Activated CD4-positive, alpha-beta T cell treated with anti-CD3 and anti-CD28 coated beads for 24 hours (primary cell): ENCODE measurements at regions not wholly inside any gene's neighbourhood (a gene's known extent, or its start where the extent isn't known, plus 50 kb on each side); places are given as distances from the start of the nearest gene placed in this dataset.

Experiments used
- DNase-seq, 2 donors: peaks; one replicate each; pipeline ENCODE4 v3.0.0-alpha.2; 2020; ENCODE audit warnings: low read depth in 2 of 2

GRCh38 chr18:40957533-40958070 lies 997.4 kb upstream of the PIK3C3 start:
- no peak for DNase-seq

- no peak for DNase-seq
Observed at GRCh38 chr18:40956213-40956612, 998.8 kb upstream of the PIK3C3 start.

- DNase-seq: no peak
Observed at GRCh38 chr18:40955351-40955750, 999.7 kb upstream of the PIK3C3 start.

- no peak for DNase-seq
Observed at GRCh38 chr18:40949114-40949950, 1005.7 kb upstream of the PIK3C3 start.

GRCh38 chr18:40944576-40944975 lies 1010.5 kb upstream of the PIK3C3 start:
- DNase-seq: no peak

- DNase-seq: no peak
Observed at GRCh38 chr18:40939656-40940515, 1015.1 kb upstream of the PIK3C3 start.

GRCh38 chr18:40938615-40939014 lies 1016.4 kb upstream of the PIK3C3 start:
- no peak for DNase-seq

GRCh38 chr18:40937386-40937785 lies 1017.6 kb upstream of the PIK3C3 start:
- no peak for DNase-seq

- DNase-seq: no peak
Observed at GRCh38 chr18:40935423-40935822, 1019.6 kb upstream of the PIK3C3 start.

- DNase-seq: no peak
Observed at GRCh38 chr18:40932862-40933261, 1022.2 kb upstream of the PIK3C3 start.

GRCh38 chr18:40930211-40930882 lies 1024.7 kb upstream of the PIK3C3 start:
- no peak for DNase-seq

- no peak for DNase-seq
Observed at GRCh38 chr18:40929399-40929798, 1025.6 kb upstream of the PIK3C3 start.

GRCh38 chr18:40926679-40927078 lies 1028.4 kb upstream of the PIK3C3 start:
- no peak for DNase-seq

GRCh38 chr18:40925071-40925541 lies 1029.9 kb upstream of the PIK3C3 start:
- no peak for DNase-seq

- DNase-seq: no peak
Observed at GRCh38 chr18:40921845-40922629, 1033.0 kb upstream of the PIK3C3 start.

GRCh38 chr18:40917056-40917455 lies 1038.0 kb upstream of the PIK3C3 start:
- DNase-seq: no peak

- no peak for DNase-seq
Observed at GRCh38 chr18:40915724-40916123, 1039.3 kb upstream of the PIK3C3 start.

- no peak for DNase-seq
Observed at GRCh38 chr18:40911582-40912254, 1043.3 kb upstream of the PIK3C3 start.

- no peak for DNase-seq
Observed at GRCh38 chr18:40911041-40911440, 1044.0 kb upstream of the PIK3C3 start.

- no peak for DNase-seq
Observed at GRCh38 chr18:40907842-40908241, 1047.2 kb upstream of the PIK3C3 start.
